Common myeloid progenitor, CD34-positive (primary cell): ENCODE measurements at regions not wholly inside any gene's neighbourhood (a gene's known extent, or its start where the extent isn't known, plus 50 kb on each side); places are given as distances from the start of the nearest gene placed in this dataset.

Source experiments
- CTCF ChIA-PET: fragments of 350-600 bp; sonication (Branson Sonifier 250); formaldehyde crosslinking; loops from one replicate; lab custom pipeline; 2021; ENCODE audit warnings: antibody characterized with exemption; lab: Charles Lee
- POLR2A ChIA-PET: fragments of 350-600 bp; sonication (Branson Sonifier 250); formaldehyde crosslinking; loops from one replicate; lab custom pipeline; 2021; ENCODE audit warnings: antibody characterized with exemption; lab: Charles Lee
- DNase-seq, 3 donors: peaks; one replicate each; pipeline versions ENCODE4 v3.0.0 to v3.0.0-alpha.2; 2013
- H3K27ac ChIP-seq, 2 experiments: 1 replicate in 1 of 2; 2 replicates in 1 of 2; pipeline ENCODE4 v1.7.0; 2013; ENCODE audit warnings: inconsistent platforms in 2 of 2, low read length in 2 of 2, mild to moderate bottlenecking in 2 of 2, low read depth in 1 of 2, moderate library complexity in 1 of 2; ENCODE audit not compliant: severe bottlenecking in 2 of 2, insufficient read depth in 1 of 2, poor library complexity in 1 of 2
- H3K27me3 ChIP-seq, 5 experiments: replicated peaks in 2 of 5; 1 replicate in 3 of 5; 2 replicates in 2 of 5; pipeline versions ENCODE4 v1.6.1 to v1.7.0; 2013; ENCODE audit warnings: low read length in 4 of 5, mild to moderate bottlenecking in 2 of 5, moderate library complexity in 2 of 5, inconsistent platforms in 1 of 5; ENCODE audit not compliant: insufficient read depth in 5 of 5, control insufficient read depth in 4 of 5
- H3K36me3 ChIP-seq, 4 experiments: 1 replicate in 2 of 4; 2 replicates in 2 of 4; pipeline versions ENCODE4 v1.6.1 to v1.7.0; 2013; ENCODE audit warnings: low read length in 3 of 4, control low read depth in 1 of 4, mild to moderate bottlenecking in 1 of 4; ENCODE audit not compliant: control insufficient read depth in 4 of 4, insufficient read depth in 4 of 4
- H3K4me1 ChIP-seq, 4 experiments: 1 replicate in 3 of 4; 2 replicates in 1 of 4; pipeline versions ENCODE4 v1.6.1 to v1.7.1; 2013; ENCODE audit warnings: low read length in 3 of 4, mild to moderate bottlenecking in 3 of 4, control low read depth in 1 of 4, inconsistent platforms in 1 of 4, moderate library complexity in 1 of 4; ENCODE audit not compliant: control insufficient read depth in 4 of 4, insufficient read depth in 4 of 4; ENCODE audit errors: control extremely low read depth in 1 of 4
- H3K4me3 ChIP-seq, 7 experiments: 1 replicate in 4 of 7; 2 replicates in 3 of 7; pipeline versions ENCODE4 v1.5.1 to v1.7.0; 2013; ENCODE audit warnings: mild to moderate bottlenecking in 7 of 7, low read length in 6 of 7, moderate library complexity in 6 of 7, inconsistent platforms in 2 of 7, low read depth in 2 of 7, control low read depth in 1 of 7; ENCODE audit not compliant: insufficient read depth in 4 of 7, control insufficient read depth in 1 of 7; ENCODE audit errors: extremely low read depth in 1 of 7
- H3K9me3 ChIP-seq, 5 experiments: 1 replicate in 4 of 5; 2 replicates in 1 of 5; pipeline versions ENCODE4 v1.6.1 to v1.7.1; 2013; ENCODE audit warnings: low read length in 4 of 5, mild to moderate bottlenecking in 2 of 5, inconsistent platforms in 1 of 5, low read depth in 1 of 5, moderate library complexity in 1 of 5; ENCODE audit not compliant: control insufficient read depth in 4 of 5, insufficient read depth in 2 of 5; ENCODE audit errors: control extremely low read depth in 1 of 5
- WGBS: methylation state at CpG from one replicate; pipeline ENCODE4 v1.1.5; 2013; ENCODE audit not compliant: insufficient coverage; 5-methylcytosine and 5-hydroxymethylcytosine counted together

DNA sequence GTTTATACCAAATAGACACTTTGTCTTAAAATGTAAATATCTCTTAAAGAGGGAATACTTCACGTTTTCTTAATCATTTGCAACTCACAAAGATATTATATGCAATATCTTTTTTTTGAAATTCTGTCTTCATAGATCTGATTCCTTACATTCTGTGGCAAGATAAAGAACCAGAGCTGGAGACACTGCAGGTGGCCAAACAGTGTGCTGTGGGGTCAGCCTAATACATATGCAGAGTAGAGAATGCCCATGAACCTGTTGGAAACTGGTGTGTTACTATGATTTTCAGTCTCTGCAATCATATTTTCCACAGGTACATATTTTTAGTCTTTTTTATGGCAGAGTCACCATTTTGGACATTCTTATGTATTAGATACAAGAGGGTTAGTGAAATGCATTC is 229.6 kb upstream of the CHST9 start:
- no CpG with 5 or more reads among the region's 1 CpG for WGBS
- ChIA-PET CTCF (no interaction called here), POLR2A (no interaction called here)
- no peak for DNase-seq
- no peaks in the 10 kb centered on the region for H3K27me3 ChIP-seq
- H3K4me1 ChIP-seq, result no peaks in the 10 kb centered on the region
- H3K4me3 ChIP-seq, result no peak overlapping the region
- H3K27ac ChIP-seq, result no peak overlapping the region
- no peaks in the 10 kb centered on the region for H3K9me3 ChIP-seq
- H3K36me3 ChIP-seq, result no peaks in the 10 kb centered on the region

DNA sequence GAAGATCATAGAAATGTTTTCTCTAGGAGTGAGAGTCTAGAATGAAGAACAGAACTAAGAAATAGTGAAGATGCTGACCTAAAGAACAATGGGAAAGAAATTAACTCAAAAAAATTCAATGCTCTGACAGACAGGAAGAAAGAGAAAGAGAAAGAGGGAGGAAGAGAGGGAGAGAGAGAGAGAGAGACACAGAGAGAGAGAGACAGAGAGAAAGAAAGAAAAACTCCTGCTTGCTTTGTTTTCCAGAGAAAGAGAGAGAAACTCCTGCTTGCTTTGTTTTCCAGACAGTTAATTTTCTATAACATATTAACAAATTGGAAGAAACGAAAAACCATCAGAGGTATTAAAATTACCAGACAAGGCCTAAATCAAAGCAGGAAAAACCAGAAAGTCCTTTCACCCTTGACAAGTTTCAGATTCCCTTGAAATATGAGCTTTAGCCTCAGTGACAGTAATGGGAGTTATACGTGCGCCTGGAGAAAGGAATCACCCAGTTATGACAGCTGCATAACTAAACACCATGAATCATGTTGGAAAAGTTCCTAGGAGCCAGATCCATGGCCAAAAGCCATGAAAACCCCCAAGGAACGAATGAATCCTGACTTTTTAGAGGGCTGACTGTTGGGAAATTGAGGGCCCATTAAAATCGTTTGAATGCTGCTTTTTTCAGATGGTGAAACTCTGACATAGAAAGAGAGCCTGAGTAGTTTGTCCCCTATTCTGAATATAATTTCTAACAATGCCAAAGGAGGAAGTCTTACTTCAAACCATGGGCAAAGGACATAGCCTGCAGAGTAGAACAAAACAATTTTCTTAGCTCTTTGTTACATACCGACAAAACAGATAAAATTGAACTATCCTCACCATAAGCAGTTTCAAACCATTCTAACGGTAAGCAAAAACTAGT is 228.6 kb upstream of the CHST9 start:
- H3K9me3 ChIP-seq, result no peaks in the 10 kb centered on the region
- 78% methylated on average over 4 of the region's 7 CpGs for WGBS
- no peak overlapping the region for H3K4me3 ChIP-seq
- no peaks in the 10 kb centered on the region for H3K27me3 ChIP-seq
- no peaks in the 10 kb centered on the region for H3K4me1 ChIP-seq
- POLR2A ChIA-PET, result no interaction called here
- H3K36me3 ChIP-seq, result no peaks in the 10 kb centered on the region
- CTCF ChIA-PET, result no interaction called here
- no peak for DNase-seq
- no peak overlapping the region for H3K27ac ChIP-seq

DNA sequence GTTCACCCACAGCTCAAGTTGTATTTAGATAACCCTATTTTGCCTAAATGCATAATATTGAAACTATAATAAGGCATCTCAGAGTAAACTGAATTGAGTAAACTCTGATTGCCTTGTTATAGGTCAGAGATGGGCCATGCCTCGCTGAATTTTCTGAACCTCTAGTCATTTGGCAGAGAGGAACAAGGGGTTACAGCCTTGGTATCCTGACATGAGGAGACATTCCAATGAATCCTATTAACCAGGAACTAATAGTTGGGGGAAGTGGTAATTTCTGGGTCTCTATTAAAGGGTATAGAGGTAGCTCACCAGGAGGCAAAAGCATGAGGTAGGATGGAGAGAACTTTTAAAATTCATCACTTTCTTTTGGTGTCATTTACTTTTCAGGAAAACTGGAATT is 227.4 kb upstream of the CHST9 start:
- no peaks in the 10 kb centered on the region for H3K27me3 ChIP-seq
- H3K27ac ChIP-seq, result no peak overlapping the region
- H3K9me3 ChIP-seq, result no peaks in the 10 kb centered on the region
- DNase-seq, result no peak
- CTCF ChIA-PET, result no interaction called here
- POLR2A ChIA-PET, result no interaction called here
- 83% methylated on average over 1 of the region's 1 CpG for WGBS
- no peaks in the 10 kb centered on the region for H3K4me1 ChIP-seq
- H3K4me3 ChIP-seq, result no peak overlapping the region
- no peaks in the 10 kb centered on the region for H3K36me3 ChIP-seq

GRCh38 chr18:27411911-27412310 is 226.8 kb upstream of the CHST9 start:
- H3K27ac ChIP-seq, result no peak overlapping the region
- no peaks in the 10 kb centered on the region for H3K27me3 ChIP-seq
- no peaks in the 10 kb centered on the region for H3K4me1 ChIP-seq
- H3K4me3 ChIP-seq, result no peak overlapping the region
- ChIA-PET POLR2A (no interaction called here), CTCF (no interaction called here)
- H3K36me3 ChIP-seq, result no peaks in the 10 kb centered on the region
- no peak for DNase-seq
- WGBS, result 88% methylated on average over 1 of the region's 2 CpGs
- no peaks in the 10 kb centered on the region for H3K9me3 ChIP-seq

DNA sequence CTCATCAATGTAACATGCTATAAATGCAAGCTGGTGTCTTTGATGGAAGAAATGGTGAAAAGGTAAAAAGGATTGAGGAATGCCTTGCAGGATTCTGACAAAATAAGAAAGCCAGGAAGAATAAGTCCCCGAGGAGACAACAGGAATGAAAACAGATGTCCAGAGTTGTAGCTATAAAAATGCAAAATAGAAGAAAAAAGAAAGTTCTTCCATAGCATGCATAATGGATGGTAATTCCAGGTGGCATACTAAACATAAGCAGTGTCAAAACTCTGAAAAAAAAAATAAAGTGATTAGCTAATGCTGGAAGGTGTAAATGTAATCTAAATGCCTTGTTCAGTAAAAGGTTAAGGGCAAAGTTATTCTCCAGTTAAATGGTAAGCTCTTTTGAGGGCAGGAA is 225.9 kb upstream of the CHST9 start:
- ChIA-PET CTCF (no interaction called here), POLR2A (interaction anchor here (0.7 kb wide), 1 partner anchor 34 kb away, joined by 3 read pairs; no protein-coding TSS in a partner anchor)

DNA sequence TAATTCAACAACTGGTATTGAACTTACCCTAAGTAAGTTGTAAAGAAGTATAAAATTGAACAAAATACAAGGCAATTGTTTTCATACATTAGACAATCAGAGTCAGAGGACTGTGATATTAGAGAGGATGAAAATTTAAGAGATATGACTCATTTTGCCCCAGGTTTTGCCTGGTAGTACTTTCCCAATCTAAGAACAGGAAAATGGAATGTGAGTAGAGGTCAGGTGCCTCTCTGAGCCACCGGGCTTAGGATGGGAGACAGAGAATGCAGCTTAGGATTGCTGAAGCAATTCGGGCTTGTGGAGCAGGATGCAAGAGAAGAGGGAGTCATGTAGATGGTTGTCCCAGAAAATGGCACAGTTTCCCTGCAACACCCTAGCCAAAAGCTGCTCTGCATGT is 219.7 kb upstream of the CHST9 start:
- ChIA-PET CTCF (no interaction called here), POLR2A (no interaction called here)
- H3K4me1 ChIP-seq, result no peaks in the 10 kb centered on the region
- H3K9me3 ChIP-seq, result no peaks in the 10 kb centered on the region
- H3K27me3 ChIP-seq, result no peaks in the 10 kb centered on the region
- H3K4me3 ChIP-seq, result no peak overlapping the region
- DNase-seq, result no peak
- no peak overlapping the region for H3K27ac ChIP-seq
- no peaks in the 10 kb centered on the region for H3K36me3 ChIP-seq
- 90% methylated on average over 2 of the region's 2 CpGs for WGBS

More for the DNA sequence above, 225.9 kb upstream of the CHST9 start:
- no peaks in the 10 kb centered on the region for H3K27me3 ChIP-seq
- no peak overlapping the region for H3K27ac ChIP-seq
- DNase-seq, result no peak
- H3K4me1 ChIP-seq, result no peaks in the 10 kb centered on the region
- no peaks in the 10 kb centered on the region for H3K9me3 ChIP-seq
- H3K4me3 ChIP-seq, result no peak overlapping the region
- WGBS, result 89% methylated on average over 1 of the region's 1 CpG
- H3K36me3 ChIP-seq, result no peaks in the 10 kb centered on the region

DNA sequence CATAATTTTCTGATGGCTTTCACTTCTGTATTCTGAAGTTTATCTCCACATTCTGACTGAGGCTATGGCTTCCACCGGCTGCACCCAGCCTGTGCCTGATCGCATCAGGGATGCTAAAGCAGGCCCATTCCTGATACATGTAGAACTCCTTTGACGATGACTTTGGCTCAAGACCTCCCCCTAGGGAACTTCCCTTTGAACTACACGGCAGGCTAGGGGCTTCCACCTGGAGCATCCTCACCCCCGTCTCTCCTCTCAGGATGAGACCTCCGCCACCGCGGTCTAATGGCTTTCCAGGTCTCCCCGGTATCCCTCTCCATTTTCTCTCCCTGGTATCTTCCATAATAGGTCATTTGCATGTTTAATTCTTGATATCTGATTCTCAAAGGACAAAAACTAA is 214.9 kb upstream of the CHST9 start:
- CTCF ChIA-PET, result no interaction called here
- POLR2A ChIA-PET, result no interaction called here
- 64% methylated on average over 4 of the region's 9 CpGs for WGBS
- no peak overlapping the region for H3K27ac ChIP-seq
- H3K27me3 ChIP-seq, result no peaks in the 10 kb centered on the region
- no peaks in the 10 kb centered on the region for H3K9me3 ChIP-seq
- H3K4me1 ChIP-seq, result no peaks in the 10 kb centered on the region
- H3K4me3 ChIP-seq, result no peak overlapping the region
- no peak for DNase-seq
- no peaks in the 10 kb centered on the region for H3K36me3 ChIP-seq
